IMR-90 (cell line): ENCODE measurements at regions not wholly inside any gene's neighbourhood (a gene's known extent, or its start where the extent isn't known, plus 50 kb on each side); places are given as distances from the start of the nearest gene placed in this dataset.

Experiments used
- CTCF ChIP-seq: conservative IDR thresholded peaks from 2 replicates; pipeline ENCODE4 v1.5.1; 2012; ENCODE audit warnings: mild to moderate bottlenecking, low read depth, low read length, improper control_type of control experiment
- POLR2A ChIP-seq: IDR thresholded peaks from 2 replicates; pipeline ENCODE4 v1.6.1; 2012; ENCODE audit warnings: mild to moderate bottlenecking, low read depth, low read length

- TF ChIP-seq CTCF (no peak), POLR2A (no peak)
Measured at GRCh38 chr3:184486614-184487013, 75.0 kb upstream of the EPHB3 start.
